ENCODE measurements at regions not wholly inside any gene's neighbourhood (a gene's known extent, or its start where the extent isn't known, plus 50 kb on each side); places are given as distances from the start of the nearest gene placed in this dataset.

DNA sequence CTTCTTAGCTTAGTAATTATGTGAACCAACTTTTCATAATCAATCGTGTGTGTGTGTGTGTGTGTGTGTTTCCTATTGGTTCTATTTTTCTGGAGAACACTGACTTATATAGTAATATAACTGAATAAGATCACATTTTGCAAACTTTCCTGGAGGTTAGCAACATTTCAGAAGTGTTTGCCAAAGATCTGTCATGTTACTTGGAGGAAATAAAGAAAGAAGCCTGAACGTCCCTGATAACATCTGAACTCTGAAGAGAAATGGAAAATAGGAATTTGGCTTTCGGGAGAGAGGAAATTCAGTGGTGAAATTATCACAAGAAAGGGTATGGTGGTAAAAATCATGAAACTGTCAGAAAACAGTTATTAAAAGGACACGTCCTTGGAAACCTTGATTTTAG is 984.4 kb upstream of the AUTS2 start:
- no peaks in the 10 kb centered on the region for H3K36me3 ChIP-seq (ENCODE audit: control insufficient read depth in 2 of 2, insufficient read depth in 1 of 2, low read length in 2 of 2)
- no peak overlapping the region for H3K4me3 ChIP-seq (ENCODE audit: low read depth, low read length)
- CTCF ChIA-PET: no interaction called here
- TF ChIP-seq ZNF830 (tag by site-specific recombination; IDR thresholded peaks at IDR 0.05; ENCODE audit: low read depth): no peak
- TF ChIP-seq MYNN (tag by site-specific recombination; IDR thresholded peaks at IDR 0.05; ENCODE audit: borderline replicate concordance): no peak
- TF ChIP-seq ZNF23 (tag by site-specific recombination; IDR thresholded peaks at IDR 0.05; ENCODE audit: borderline replicate concordance): no peak
- no peak for TF ChIP-seq SP7 (tag by site-specific recombination; IDR thresholded peaks at IDR 0.05)
- no peak for TF ChIP-seq ZNF544 (tag by site-specific recombination; IDR thresholded peaks at IDR 0.05)
- TF ChIP-seq ZNF221 (tag by site-specific recombination; IDR thresholded peaks at IDR 0.05; ENCODE audit: borderline replicate concordance): no peak
- POLR2A ChIA-PET: no interaction called here
- no peaks in the 10 kb centered on the region for H3K9me3 ChIP-seq (ENCODE audit: control insufficient read depth, insufficient read depth, low read depth, low read length)
- H3K4me1 ChIP-seq (ENCODE audit: control insufficient read depth, insufficient read depth, low read length): no peaks in the 10 kb centered on the region
- H3K27ac ChIP-seq (ENCODE audit: extremely low read depth, low read depth, low read length): no peak overlapping the region

DNA sequence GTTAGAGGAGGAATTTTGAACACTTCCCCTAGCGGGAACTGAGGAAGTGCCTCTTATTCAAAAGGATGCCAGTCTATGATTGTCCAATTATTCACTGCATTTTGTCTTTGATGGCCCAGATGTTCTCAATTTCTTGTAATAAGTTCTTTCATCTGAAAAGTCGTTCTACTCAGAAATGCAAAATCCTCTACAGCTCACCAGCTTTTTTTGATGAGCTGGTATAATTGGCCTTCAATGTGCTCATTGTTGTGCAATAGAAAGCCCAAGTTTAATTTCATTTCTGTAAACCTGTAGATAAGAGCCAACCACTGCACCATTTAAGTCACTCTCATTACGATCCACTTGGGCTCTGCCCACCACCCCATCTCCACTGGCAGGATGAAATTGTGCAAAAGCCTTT is 978.7 kb upstream of the AUTS2 start:
- Histone ChIP-seq H3K4me3 (ENCODE audit: low read depth, low read length) (no peak overlapping the region), H3K4me1 (ENCODE audit: control insufficient read depth, insufficient read depth, low read length) (no peaks in the 10 kb centered on the region), H3K36me3 (ENCODE audit: control insufficient read depth in 2 of 2, insufficient read depth in 1 of 2, low read length in 2 of 2) (no peaks in the 10 kb centered on the region), H3K9me3 (ENCODE audit: control insufficient read depth, insufficient read depth, low read depth, low read length) (no peaks in the 10 kb centered on the region), H3K27ac (ENCODE audit: extremely low read depth, low read depth, low read length) (no peak overlapping the region)
- CTCF ChIA-PET: interaction anchor here (0.6 kb wide), 1 partner anchor 1310 kb away, joined by 3 read pairs; no protein-coding TSS in a partner anchor
- TF ChIP-seq, protein P1, sequence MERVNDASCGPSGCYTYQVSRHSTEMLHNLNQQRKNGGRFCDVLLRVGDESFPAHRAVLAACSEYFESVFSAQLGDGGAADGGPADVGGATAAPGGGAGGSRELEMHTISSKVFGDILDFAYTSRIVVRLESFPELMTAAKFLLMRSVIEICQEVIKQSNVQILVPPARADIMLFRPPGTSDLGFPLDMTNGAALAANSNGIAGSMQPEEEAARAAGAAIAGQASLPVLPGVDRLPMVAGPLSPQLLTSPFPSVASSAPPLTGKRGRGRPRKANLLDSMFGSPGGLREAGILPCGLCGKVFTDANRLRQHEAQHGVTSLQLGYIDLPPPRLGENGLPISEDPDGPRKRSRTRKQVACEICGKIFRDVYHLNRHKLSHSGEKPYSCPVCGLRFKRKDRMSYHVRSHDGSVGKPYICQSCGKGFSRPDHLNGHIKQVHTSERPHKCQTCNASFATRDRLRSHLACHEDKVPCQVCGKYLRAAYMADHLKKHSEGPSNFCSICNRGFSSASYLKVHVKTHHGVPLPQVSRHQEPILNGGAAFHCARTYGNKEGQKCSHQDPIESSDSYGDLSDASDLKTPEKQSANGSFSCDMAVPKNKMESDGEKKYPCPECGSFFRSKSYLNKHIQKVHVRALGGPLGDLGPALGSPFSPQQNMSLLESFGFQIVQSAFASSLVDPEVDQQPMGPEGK (tag by site-specific recombination; IDR thresholded peaks at IDR 0.05): no peak
- POLR2A ChIA-PET: interaction anchor here (0.7 kb wide), 1 partner anchor 528 kb away, joined by 3 read pairs; no protein-coding TSS in a partner anchor

DNA sequence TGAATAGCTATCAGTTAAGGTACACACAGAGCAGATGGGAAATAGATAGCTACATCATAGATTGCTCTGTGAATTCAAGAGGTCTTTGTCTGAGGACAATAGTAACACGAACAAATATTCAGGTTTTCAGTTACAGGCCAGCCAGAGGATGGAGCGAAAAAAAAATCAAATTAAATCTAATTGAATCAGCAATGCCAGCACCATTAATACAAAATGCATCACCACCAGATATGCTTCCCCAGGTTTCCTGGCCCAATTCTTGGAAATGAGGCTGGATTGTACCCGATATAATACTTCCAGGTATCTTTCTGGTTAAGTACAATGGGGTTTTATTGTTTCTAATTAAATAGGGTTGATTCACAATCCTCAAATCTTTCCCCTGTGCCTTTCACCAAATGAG is 975.8 kb upstream of the AUTS2 start:
- Histone ChIP-seq H3K4me1 (ENCODE audit: control insufficient read depth, insufficient read depth, low read length) (no peaks in the 10 kb centered on the region), H3K36me3 (ENCODE audit: control insufficient read depth in 2 of 2, insufficient read depth in 1 of 2, low read length in 2 of 2) (no peaks in the 10 kb centered on the region), H3K4me3 (ENCODE audit: low read depth, low read length) (no peak overlapping the region), H3K9me3 (ENCODE audit: control insufficient read depth, insufficient read depth, low read depth, low read length) (no peaks in the 10 kb centered on the region), H3K27ac (ENCODE audit: extremely low read depth, low read depth, low read length) (no peak overlapping the region)
- ChIA-PET POLR2A (no interaction called here), CTCF (no interaction called here)
- TF ChIP-seq, protein P2, sequence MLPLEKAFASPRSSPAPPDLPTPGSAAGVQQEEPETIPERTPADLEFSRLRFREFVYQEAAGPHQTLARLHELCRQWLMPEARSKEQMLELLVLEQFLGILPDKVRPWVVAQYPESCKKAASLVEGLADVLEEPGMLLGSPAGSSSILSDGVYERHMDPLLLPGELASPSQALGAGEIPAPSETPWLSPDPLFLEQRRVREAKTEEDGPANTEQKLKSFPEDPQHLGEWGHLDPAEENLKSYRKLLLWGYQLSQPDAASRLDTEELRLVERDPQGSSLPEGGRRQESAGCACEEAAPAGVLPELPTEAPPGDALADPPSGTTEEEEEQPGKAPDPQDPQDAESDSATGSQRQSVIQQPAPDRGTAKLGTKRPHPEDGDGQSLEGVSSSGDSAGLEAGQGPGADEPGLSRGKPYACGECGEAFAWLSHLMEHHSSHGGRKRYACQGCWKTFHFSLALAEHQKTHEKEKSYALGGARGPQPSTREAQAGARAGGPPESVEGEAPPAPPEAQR (tag by site-specific recombination; IDR thresholded peaks at IDR 0.05): no peak
- TF ChIP-seq HOXA7 (CRISPR knock-in tag; IDR thresholded peaks at IDR 0.05; ENCODE audit: borderline replicate concordance) (no peak), KLF10 (tag by site-specific recombination; IDR thresholded peaks at IDR 0.05) (no peak), ZNF404 (tag by site-specific recombination; IDR thresholded peaks at IDR 0.05) (no peak), ZNF19 (tag by site-specific recombination; IDR thresholded peaks at IDR 0.05; ENCODE audit: low read depth) (no peak)
- TF ChIP-seq, protein P3, sequence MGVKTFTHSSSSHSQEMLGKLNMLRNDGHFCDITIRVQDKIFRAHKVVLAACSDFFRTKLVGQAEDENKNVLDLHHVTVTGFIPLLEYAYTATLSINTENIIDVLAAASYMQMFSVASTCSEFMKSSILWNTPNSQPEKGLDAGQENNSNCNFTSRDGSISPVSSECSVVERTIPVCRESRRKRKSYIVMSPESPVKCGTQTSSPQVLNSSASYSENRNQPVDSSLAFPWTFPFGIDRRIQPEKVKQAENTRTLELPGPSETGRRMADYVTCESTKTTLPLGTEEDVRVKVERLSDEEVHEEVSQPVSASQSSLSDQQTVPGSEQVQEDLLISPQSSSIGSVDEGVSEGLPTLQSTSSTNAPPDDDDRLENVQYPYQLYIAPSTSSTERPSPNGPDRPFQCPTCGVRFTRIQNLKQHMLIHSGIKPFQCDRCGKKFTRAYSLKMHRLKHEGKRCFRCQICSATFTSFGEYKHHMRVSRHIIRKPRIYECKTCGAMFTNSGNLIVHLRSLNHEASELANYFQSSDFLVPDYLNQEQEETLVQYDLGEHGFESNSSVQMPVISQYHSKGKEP (tag by site-specific recombination; IDR thresholded peaks at IDR 0.05): no peak
- TF ChIP-seq, protein P4, sequence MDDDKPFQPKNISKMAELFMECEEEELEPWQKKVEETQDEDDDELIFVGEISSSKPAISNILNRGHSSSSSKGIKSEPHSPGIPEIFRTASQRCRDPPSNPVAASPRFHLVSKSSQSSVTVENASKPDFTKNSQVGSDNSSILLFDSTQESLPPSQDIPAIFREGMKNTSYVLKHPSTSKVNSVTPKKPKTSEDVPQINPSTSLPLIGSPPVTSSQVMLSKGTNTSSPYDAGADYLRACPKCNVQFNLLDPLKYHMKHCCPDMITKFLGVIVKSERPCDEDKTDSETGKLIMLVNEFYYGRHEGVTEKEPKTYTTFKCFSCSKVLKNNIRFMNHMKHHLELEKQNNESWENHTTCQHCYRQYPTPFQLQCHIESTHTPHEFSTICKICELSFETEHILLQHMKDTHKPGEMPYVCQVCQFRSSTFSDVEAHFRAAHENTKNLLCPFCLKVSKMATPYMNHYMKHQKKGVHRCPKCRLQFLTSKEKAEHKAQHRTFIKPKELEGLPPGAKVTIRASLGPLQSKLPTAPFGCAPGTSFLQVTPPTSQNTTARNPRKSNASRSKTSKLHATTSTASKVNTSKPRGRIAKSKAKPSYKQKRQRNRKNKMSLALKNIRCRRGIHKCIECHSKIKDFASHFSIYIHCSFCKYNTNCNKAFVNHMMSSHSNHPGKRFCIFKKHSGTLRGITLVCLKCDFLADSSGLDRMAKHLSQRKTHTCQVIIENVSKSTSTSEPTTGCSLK (tag by site-specific recombination; IDR thresholded peaks at IDR 0.05): no peak

All from HEK293 (cell line).